Prostate gland (tissue), 2 donors: ENCODE measurements at regions not wholly inside any gene's neighbourhood (a gene's known extent, or its start where the extent isn't known, plus 50 kb on each side); places are given as distances from the start of the nearest gene placed in this dataset.

ENCODE experiments used
- POLR2A ChIP-seq: fragments of 450-650 bp; IDR thresholded peaks from one replicate; pipeline ENCODE4 v1.6.1; 2016; ENCODE audit warnings: antibody characterized with exemption, mild to moderate bottlenecking
- POLR2AphosphoS5 ChIP-seq: sonication (generic); formaldehyde crosslinking; IDR thresholded peaks from one replicate; pipeline ENCODE4 v1.6.1; 2017; ENCODE audit warnings: antibody characterized with exemption
- TF ChIP-seq, protein P1 (sequence below), 4 experiments: fragments of 200-600 bp in 2 of 4; fragments of 450-650 bp in 2 of 4; sonication (generic) in 2 of 4; IDR thresholded peaks; 1 replicate in 3 of 4; 2 replicates in 1 of 4; pipeline ENCODE4 v1.5.1; 2016 to 2019; ENCODE audit warnings: antibody characterized with exemption in 4 of 4, mild to moderate bottlenecking in 2 of 4, moderate library complexity in 2 of 4

DNA sequence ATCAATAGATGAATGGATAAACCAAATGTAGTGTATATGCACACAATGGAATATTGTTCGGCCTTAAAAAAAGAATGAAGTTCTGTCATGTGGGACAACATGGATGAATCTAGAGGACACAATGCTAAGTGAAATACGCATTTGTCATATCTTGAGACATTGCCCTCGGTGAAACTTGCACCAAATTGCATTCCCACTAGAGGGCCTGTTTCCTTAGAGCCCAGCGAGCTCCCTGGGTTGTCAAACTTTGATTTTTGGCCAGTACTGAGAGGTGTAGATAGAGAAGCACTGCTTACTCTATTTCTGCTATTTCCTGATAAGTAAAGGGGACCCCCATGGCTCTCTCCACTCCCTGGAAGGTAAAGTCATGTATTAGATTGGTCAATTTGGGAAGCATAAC is 157.1 kb downstream of the GPAM start:
- TF ChIP-seq POLR2AphosphoS5: no peak
- TF ChIP-seq, protein P1, sequence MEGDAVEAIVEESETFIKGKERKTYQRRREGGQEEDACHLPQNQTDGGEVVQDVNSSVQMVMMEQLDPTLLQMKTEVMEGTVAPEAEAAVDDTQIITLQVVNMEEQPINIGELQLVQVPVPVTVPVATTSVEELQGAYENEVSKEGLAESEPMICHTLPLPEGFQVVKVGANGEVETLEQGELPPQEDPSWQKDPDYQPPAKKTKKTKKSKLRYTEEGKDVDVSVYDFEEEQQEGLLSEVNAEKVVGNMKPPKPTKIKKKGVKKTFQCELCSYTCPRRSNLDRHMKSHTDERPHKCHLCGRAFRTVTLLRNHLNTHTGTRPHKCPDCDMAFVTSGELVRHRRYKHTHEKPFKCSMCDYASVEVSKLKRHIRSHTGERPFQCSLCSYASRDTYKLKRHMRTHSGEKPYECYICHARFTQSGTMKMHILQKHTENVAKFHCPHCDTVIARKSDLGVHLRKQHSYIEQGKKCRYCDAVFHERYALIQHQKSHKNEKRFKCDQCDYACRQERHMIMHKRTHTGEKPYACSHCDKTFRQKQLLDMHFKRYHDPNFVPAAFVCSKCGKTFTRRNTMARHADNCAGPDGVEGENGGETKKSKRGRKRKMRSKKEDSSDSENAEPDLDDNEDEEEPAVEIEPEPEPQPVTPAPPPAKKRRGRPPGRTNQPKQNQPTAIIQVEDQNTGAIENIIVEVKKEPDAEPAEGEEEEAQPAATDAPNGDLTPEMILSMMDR (IDR thresholded peaks at IDR 0.05): no peak
- TF ChIP-seq POLR2A: no peak
